Parathyroid adenoma (tissue), 2 donors: ENCODE measurements at regions not wholly inside any gene's neighbourhood (a gene's known extent, or its start where the extent isn't known, plus 50 kb on each side); places are given as distances from the start of the nearest gene placed in this dataset.

Experiments
- H2AFZ ChIP-seq: fragments of 300-600 bp; sonication (generic); one replicate; pipeline ENCODE4 v1.7.0; 2017; ENCODE audit warnings: antibody characterized with exemption, mild to moderate bottlenecking
- H3K27ac ChIP-seq: fragments of 300-600 bp; sonication (generic); one replicate; pipeline ENCODE4 v1.7.0; 2017
- H3K27me3 ChIP-seq: fragments of 300-600 bp; sonication (generic); one replicate; pipeline ENCODE4 v1.7.0; 2017; ENCODE audit warnings: low read length; ENCODE audit not compliant: control insufficient read depth, insufficient read depth
- H3K36me3 ChIP-seq: fragments of 300-600 bp; sonication (generic); one replicate; pipeline ENCODE4 v1.7.0; 2017; ENCODE audit warnings: low read length; ENCODE audit not compliant: control insufficient read depth, insufficient read depth
- H3K4me1 ChIP-seq: fragments of 300-600 bp; sonication (generic); one replicate; pipeline ENCODE4 v1.7.0; 2017; ENCODE audit warnings: control low read depth
- H3K4me2 ChIP-seq: fragments of 300-600 bp; sonication (generic); one replicate; pipeline ENCODE4 v1.7.0; 2017; ENCODE audit warnings: low read length
- H3K4me3 ChIP-seq: fragments of 300-600 bp; sonication (generic); one replicate; pipeline ENCODE4 v1.7.0; 2017; ENCODE audit warnings: low read depth, low read length
- H3K79me2 ChIP-seq: fragments of 300-600 bp; sonication (generic); one replicate; pipeline ENCODE4 v1.7.0; 2017; ENCODE audit warnings: control low read depth
- H3K9ac ChIP-seq: fragments of 300-600 bp; sonication (generic); one replicate; pipeline ENCODE4 v1.7.0; 2017; ENCODE audit warnings: mild to moderate bottlenecking
- H3K9me3 ChIP-seq: fragments of 300-600 bp; sonication (generic); one replicate; pipeline ENCODE4 v1.7.0; 2017; ENCODE audit warnings: low read length; ENCODE audit not compliant: control insufficient read depth
- TF ChIP-seq, protein P1 (sequence below): fragments of 300-600 bp; sonication (generic); IDR thresholded peaks from one replicate; pipeline ENCODE4 v1.7.0; 2017; ENCODE audit warnings: antibody characterized with exemption, mild to moderate bottlenecking
- donor health status: primary hyperparathyroidism.

DNA sequence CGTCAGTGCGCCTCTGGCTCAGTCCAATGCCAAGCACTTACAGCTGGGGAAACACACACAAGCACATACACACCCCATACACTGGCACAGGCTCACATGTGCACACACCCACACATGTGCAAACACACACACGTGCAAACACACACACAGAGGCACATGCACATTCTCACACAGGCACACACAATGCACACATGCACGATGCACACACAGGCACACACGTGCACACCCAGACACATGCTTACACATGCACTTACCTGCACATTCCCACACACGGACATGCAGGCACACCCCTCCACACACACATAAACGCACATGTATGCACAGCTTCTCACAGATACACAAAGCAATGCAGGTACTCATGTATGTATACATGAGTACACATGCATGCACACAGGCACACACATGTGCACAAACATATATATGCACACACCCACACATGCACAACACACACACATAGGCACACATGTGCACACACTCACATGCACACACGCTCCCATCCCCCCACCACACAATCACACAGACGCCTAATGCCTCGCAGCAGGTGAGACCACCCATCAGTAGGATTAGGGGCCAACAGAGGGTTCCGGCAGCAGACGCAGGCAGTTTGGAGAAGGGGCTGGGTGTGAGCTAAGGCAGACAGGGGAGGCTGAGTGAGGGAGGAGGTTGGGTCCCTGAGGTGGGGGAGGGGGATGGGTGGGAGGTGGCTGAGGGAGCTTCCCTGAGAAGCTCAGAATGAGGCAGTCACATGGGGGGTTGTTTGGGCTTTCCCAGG is 71.2 kb upstream of the SLCO4A1 start:
- H3K9ac ChIP-seq, result no peak overlapping the region
- H3K4me1 ChIP-seq, result no peaks in the 10 kb centered on the region
- no peak overlapping the region for H3K4me2 ChIP-seq
- no peaks in the 10 kb centered on the region for H3K9me3 ChIP-seq
- no peak overlapping the region for H3K27ac ChIP-seq
- H2AFZ ChIP-seq, result no peak overlapping the region
- H3K4me3 ChIP-seq, result no peak overlapping the region
- H3K36me3 ChIP-seq, result no peaks in the 10 kb centered on the region
- TF ChIP-seq, protein P1, sequence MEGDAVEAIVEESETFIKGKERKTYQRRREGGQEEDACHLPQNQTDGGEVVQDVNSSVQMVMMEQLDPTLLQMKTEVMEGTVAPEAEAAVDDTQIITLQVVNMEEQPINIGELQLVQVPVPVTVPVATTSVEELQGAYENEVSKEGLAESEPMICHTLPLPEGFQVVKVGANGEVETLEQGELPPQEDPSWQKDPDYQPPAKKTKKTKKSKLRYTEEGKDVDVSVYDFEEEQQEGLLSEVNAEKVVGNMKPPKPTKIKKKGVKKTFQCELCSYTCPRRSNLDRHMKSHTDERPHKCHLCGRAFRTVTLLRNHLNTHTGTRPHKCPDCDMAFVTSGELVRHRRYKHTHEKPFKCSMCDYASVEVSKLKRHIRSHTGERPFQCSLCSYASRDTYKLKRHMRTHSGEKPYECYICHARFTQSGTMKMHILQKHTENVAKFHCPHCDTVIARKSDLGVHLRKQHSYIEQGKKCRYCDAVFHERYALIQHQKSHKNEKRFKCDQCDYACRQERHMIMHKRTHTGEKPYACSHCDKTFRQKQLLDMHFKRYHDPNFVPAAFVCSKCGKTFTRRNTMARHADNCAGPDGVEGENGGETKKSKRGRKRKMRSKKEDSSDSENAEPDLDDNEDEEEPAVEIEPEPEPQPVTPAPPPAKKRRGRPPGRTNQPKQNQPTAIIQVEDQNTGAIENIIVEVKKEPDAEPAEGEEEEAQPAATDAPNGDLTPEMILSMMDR, result no peak
- H3K79me2 ChIP-seq, result no peaks in the 10 kb centered on the region
- no peaks in the 10 kb centered on the region for H3K27me3 ChIP-seq

DNA sequence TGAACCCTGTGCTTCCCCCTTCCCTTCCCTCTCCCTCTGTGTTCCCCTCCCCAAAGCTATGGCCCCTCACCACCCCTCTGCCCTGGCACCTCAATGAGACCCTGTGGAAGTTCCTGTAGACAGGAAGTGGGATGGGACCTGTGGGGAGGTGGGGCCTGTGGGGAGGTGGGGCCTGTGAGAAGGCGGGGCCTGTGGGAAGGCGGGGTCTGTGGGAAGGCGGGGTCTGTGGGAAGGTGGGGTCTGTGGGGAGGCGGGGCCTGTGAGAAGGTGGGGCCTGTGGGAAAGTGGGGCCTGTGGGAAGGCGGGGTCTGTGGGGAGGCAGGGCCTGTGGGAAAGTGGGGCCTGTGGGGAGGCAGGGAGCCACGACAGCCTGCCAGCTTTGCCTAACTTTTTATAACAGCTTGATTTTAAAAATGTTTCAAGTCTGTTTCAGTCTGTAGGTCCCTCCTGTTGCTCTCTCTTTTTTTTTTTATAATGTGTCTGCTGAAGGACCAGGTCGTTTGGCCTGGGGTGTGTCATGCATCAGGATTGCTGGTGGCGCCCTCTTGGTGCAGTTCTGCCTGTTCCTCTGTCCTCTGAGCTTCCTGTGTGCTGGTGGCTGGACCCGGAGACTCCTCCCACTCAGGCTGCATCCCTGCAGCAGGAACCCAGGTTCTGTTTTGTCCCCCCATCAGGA is 70.5 kb upstream of the SLCO4A1 start:
- Histone ChIP-seq H3K4me2 (no peak overlapping the region), H3K79me2 (no peaks in the 10 kb centered on the region), H3K27ac (no peak overlapping the region), H2AFZ (no peak overlapping the region), H3K4me1 (no peaks in the 10 kb centered on the region), H3K9ac (no peak overlapping the region), H3K9me3 (no peaks in the 10 kb centered on the region), H3K36me3 (no peaks in the 10 kb centered on the region), H3K4me3 (no peak overlapping the region), H3K27me3 (no peaks in the 10 kb centered on the region)
- TF ChIP-seq, protein P1, result no peak

DNA sequence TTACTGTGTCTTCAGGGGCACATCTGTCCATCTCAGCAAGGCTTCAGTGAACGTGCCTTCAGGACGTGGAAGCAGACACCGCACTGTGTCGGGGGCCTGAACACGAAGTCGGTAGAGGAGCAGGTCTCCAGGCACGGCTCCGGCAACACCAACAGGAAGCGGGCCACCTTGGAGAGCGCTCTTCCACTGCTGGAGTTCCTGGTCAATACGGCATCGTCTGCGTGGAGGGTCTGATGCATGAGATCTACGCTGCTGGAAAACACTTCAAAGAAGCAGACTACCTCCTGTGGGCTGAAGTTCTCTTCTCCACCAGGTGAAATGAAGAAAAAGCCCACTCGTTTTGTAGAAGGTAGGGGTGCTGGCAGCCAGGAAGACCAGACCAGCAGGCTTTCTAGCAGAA is 69.3 kb upstream of the SLCO4A1 start:
- Histone ChIP-seq H3K36me3 (no peaks in the 10 kb centered on the region), H2AFZ (no peak overlapping the region), H3K4me3 (no peak overlapping the region), H3K79me2 (no peaks in the 10 kb centered on the region), H3K4me1 (peaks cover 3% of the 10 kb centered on the region), H3K27ac (no peak overlapping the region), H3K27me3 (peaks cover under 1% of the 10 kb centered on the region), H3K9ac (no peak overlapping the region), H3K4me2 (no peak overlapping the region), H3K9me3 (no peaks in the 10 kb centered on the region)
- TF ChIP-seq, protein P1, result no peak

DNA sequence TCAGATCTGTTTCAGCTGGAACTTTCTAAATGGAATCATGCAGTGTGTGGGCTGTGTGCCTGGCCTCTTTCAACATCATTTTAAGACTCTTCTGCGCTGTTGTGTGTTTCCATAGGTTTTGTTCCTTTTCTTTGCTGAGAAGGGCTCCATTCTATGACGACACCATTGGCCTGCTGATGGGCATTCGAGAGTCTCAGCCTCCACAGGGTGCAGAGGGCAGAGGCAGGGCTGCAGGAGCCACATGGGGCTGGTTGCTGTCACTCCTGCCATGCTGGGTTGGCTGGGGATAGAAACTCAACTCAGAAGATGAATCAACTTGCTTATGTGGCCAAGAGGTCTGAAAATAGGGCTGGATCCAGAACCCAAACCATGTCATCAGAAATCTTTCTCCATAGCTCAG is 68.5 kb upstream of the SLCO4A1 start:
- TF ChIP-seq, protein P1, result no peak
- peaks cover 4% of the 10 kb centered on the region for H3K27me3 ChIP-seq

More for the DNA sequence above, 68.5 kb upstream of the SLCO4A1 start:
- H3K4me2 ChIP-seq, result no peak overlapping the region
- no peaks in the 10 kb centered on the region for H3K9me3 ChIP-seq
- H3K79me2 ChIP-seq, result no peaks in the 10 kb centered on the region
- no peak overlapping the region for H3K9ac ChIP-seq
- H3K4me1 ChIP-seq, result peaks cover 3% of the 10 kb centered on the region
- H2AFZ ChIP-seq, result no peak overlapping the region
- H3K4me3 ChIP-seq, result no peak overlapping the region
- no peaks in the 10 kb centered on the region for H3K36me3 ChIP-seq
- H3K27ac ChIP-seq, result no peak overlapping the region
